Prostate gland (tissue), 2 donors: ENCODE measurements at regions not wholly inside any gene's neighbourhood (a gene's known extent, or its start where the extent isn't known, plus 50 kb on each side); places are given as distances from the start of the nearest gene placed in this dataset.

Source experiments
- DNase-seq: peaks from one replicate; pipeline ENCODE4 v3.0.0-alpha.2; 2019; ENCODE audit warnings: low spot score
- H3K27ac ChIP-seq, 2 donors: fragments of 200-600 bp; sonication (generic); 2 replicates each; pipeline ENCODE4 v1.5.1; 2017 to 2019
- H3K27me3 ChIP-seq: fragments of 200-600 bp; sonication (generic); replicated peaks from 2 replicates; pipeline ENCODE4 v1.5.1; 2019; ENCODE audit not compliant: insufficient read depth
- H3K36me3 ChIP-seq, 2 donors: fragments of 200-600 bp; sonication (generic); 1 replicate in 1 of 2; 2 replicates in 1 of 2; pipeline versions ENCODE4 v1.5.1 to v1.8.1; 2017 to 2019
- H3K4me1 ChIP-seq: fragments of 200-600 bp; sonication (generic); replicated peaks from 2 replicates; pipeline ENCODE4 v1.5.1; 2019
- H3K4me3 ChIP-seq, 2 donors: fragments of 200-600 bp; sonication (generic); 2 replicates each; pipeline ENCODE4 v1.5.1; 2017 to 2019
- H3K9me3 ChIP-seq: fragments of 200-600 bp; sonication (generic); 2 replicates; pipeline ENCODE4 v1.5.1; 2017
- POLR2A ChIP-seq: fragments of 450-650 bp; IDR thresholded peaks from one replicate; pipeline ENCODE4 v1.6.1; 2016; ENCODE audit warnings: antibody characterized with exemption, mild to moderate bottlenecking
- POLR2AphosphoS5 ChIP-seq: sonication (generic); formaldehyde crosslinking; IDR thresholded peaks from one replicate; pipeline ENCODE4 v1.6.1; 2017; ENCODE audit warnings: antibody characterized with exemption
- WGBS: methylation state at CpG from one replicate; pipeline ENCODE4 v1.1.5; 2018; 5-methylcytosine and 5-hydroxymethylcytosine counted together
- intact Hi-C: fragments of 100-400 bp; cut with DNase I; formaldehyde crosslinking; loops from one replicate; pipeline ENCODE4 v1.14.2; 2022
- TF ChIP-seq, protein P1 (sequence below), 4 experiments: fragments of 200-600 bp in 2 of 4; fragments of 450-650 bp in 2 of 4; sonication (generic) in 2 of 4; IDR thresholded peaks; 1 replicate in 3 of 4; 2 replicates in 1 of 4; pipeline ENCODE4 v1.5.1; 2016 to 2019; ENCODE audit warnings: antibody characterized with exemption in 4 of 4, mild to moderate bottlenecking in 2 of 4, moderate library complexity in 2 of 4

- Histone ChIP-seq H3K9me3 (no peaks in the 10 kb centered on the region), H3K27ac (no peak overlapping the region), H3K4me3 (no peak overlapping the region), H3K4me1 (peaks cover 1% of the 10 kb centered on the region), H3K36me3 (no peaks in the 10 kb centered on the region), H3K27me3 (no peaks in the 10 kb centered on the region)
- DNase-seq, result no peak
- intact Hi-C loops, result no loop called here
- TF ChIP-seq, protein P1, sequence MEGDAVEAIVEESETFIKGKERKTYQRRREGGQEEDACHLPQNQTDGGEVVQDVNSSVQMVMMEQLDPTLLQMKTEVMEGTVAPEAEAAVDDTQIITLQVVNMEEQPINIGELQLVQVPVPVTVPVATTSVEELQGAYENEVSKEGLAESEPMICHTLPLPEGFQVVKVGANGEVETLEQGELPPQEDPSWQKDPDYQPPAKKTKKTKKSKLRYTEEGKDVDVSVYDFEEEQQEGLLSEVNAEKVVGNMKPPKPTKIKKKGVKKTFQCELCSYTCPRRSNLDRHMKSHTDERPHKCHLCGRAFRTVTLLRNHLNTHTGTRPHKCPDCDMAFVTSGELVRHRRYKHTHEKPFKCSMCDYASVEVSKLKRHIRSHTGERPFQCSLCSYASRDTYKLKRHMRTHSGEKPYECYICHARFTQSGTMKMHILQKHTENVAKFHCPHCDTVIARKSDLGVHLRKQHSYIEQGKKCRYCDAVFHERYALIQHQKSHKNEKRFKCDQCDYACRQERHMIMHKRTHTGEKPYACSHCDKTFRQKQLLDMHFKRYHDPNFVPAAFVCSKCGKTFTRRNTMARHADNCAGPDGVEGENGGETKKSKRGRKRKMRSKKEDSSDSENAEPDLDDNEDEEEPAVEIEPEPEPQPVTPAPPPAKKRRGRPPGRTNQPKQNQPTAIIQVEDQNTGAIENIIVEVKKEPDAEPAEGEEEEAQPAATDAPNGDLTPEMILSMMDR (IDR thresholded peaks at IDR 0.05), result peak in 3 of 4 experiments; percentile 8 to 26 (median 10)
- TF ChIP-seq POLR2A, result no peak
- no peak for TF ChIP-seq POLR2AphosphoS5
Measured at GRCh38 chr2:19769513-19769912, 132.3 kb downstream of the TTC32 start.

GRCh38 chr2:19767899-19768298, 133.9 kb downstream of the TTC32 start:
- 51% methylated on average over 1 of the region's 1 CpG for WGBS
- intact Hi-C loops, result no loop called here
- Histone ChIP-seq H3K9me3 (no peaks in the 10 kb centered on the region), H3K4me3 (no peak overlapping the region), H3K4me1 (peaks cover 4% of the 10 kb centered on the region), H3K27me3 (no peaks in the 10 kb centered on the region), H3K27ac (no peak overlapping the region), H3K36me3 (no peaks in the 10 kb centered on the region)
- no peak for TF ChIP-seq POLR2A
- TF ChIP-seq, protein P1 (IDR thresholded peaks at IDR 0.05), result no peak
- TF ChIP-seq POLR2AphosphoS5, result no peak
- DNase-seq, result no peak

DNA sequence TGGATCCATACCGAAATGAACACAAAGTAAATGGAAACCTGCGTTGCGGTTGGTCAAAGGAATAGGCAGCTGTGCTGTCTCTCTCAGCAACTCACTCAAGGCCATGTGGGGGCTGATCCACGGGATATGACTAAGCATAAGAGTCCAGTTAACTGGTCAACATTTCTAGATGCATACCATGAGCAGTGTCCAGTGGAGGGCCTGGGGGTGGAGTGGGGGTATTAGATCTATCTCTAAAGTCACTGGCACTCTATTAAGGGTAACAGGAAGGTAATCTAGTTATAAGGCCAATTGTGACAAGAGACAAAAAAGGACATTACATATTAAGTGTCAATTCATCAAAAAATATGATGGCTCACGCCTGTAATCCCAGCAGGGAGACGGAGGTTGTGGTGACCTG, 136.8 kb downstream of the TTC32 start:
- TF ChIP-seq, protein P1 (IDR thresholded peaks at IDR 0.05), result no peak
- no peak for TF ChIP-seq POLR2A
- TF ChIP-seq POLR2AphosphoS5, result no peak
- Histone ChIP-seq H3K27me3 (no peaks in the 10 kb centered on the region), H3K4me3 (no peak overlapping the region), H3K36me3 (no peaks in the 10 kb centered on the region), H3K9me3 (no peaks in the 10 kb centered on the region), H3K4me1 (peaks cover 4% of the 10 kb centered on the region), H3K27ac (no peak overlapping the region)
- 97% methylated on average over 6 of the region's 6 CpGs for WGBS
- intact Hi-C loops, result no loop called here
- DNase-seq, result no peak

DNA sequence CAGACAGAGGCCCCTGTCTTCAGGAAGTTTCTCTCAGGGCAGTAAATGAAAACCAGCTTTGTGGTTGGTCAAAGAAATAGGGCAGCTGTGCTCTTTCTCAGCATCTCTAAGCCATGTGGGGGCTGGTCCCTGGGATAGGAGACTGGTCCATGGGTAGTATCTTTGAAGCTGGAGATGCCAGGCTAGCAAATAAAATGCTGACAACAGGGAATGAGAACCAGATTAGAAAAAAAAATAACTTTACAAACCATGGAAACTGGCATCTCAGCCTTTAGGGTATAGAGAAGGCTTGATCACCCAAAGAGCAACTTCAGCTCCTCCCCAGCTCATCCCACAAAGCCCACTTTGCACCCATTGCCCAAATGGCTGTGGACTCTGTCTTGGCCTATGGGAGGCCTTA, 138.1 kb downstream of the TTC32 start:
- intact Hi-C loops, result no loop called here
- Histone ChIP-seq H3K9me3 (no peaks in the 10 kb centered on the region), H3K27ac (no peak overlapping the region), H3K27me3 (no peaks in the 10 kb centered on the region), H3K4me3 (no peak overlapping the region), H3K36me3 (no peaks in the 10 kb centered on the region), H3K4me1 (peaks cover 4% of the 10 kb centered on the region)
- TF ChIP-seq, protein P1 (IDR thresholded peaks at IDR 0.05), result no peak
- no peak for TF ChIP-seq POLR2AphosphoS5
- TF ChIP-seq POLR2A, result no peak
- DNase-seq, result no peak

DNA sequence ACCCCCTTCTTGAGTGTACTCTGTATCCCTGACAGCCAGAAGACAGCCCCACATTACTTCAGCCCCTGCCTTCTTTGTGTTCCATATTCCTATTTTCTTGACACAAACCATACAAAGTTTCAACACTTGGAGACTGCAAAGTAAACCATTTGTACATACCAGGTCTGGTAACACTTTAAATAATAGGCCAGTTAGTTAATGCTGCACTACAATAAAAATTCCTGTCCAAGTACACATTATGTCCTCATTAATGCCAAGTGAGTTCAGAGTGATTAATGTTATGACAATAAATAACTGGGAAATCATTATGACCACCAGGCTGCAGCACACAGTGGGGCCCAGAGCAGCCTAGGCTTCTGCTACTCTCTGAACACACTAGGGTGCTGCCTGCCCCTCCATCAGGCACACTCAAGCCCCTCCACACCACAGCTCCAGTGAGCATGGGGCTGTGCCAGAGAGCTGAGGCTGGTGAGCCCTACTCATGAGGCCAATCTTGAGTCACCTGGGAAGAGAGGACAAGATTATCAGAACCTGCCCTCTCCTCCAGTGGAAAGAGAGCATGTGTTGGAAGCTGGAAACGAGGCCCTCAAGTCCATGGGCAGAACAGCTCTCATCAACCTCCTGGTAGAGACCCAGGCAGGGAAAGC, 138.7 kb downstream of the TTC32 start:
- Histone ChIP-seq H3K36me3 (no peaks in the 10 kb centered on the region), H3K27me3 (no peaks in the 10 kb centered on the region), H3K4me1 (peaks cover 4% of the 10 kb centered on the region), H3K4me3 (no peak overlapping the region), H3K27ac (no peak overlapping the region), H3K9me3 (no peaks in the 10 kb centered on the region)
- intact Hi-C loops, result no loop called here
- WGBS, result 53% methylated on average over 1 of the region's 1 CpG
- TF ChIP-seq POLR2AphosphoS5, result peak; percentile 14
- TF ChIP-seq, protein P1 (IDR thresholded peaks at IDR 0.05), result no peak
- TF ChIP-seq POLR2A, result no peak
- DNase-seq, result no peak
